DMS53 (cell line): ENCODE measurements at regions not wholly inside any gene's neighbourhood (a gene's known extent, or its start where the extent isn't known, plus 50 kb on each side); places are given as distances from the start of the nearest gene placed in this dataset.

Experiments
- DNase-seq: peaks from one replicate; lab custom pipeline; 2025; lab: John Stamatoyannopoulos, UW

DNA sequence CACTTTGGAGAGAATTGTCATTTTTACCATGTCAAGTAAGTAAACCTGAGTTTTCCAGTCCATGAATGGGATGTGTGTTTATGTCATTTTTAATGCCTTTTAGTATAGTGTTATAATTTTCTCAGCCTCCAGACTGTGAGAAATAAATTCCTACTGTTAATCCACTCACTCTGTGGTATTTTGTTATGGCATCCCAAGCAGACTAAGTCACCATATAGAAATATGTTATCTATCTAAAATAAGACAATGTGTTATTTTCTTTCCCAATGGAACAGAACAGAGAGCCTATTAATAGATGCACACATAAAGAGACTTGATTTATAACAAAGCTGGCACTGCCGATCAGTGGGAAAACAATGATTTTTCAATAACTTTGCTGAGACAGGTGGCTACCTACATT is 70.2 kb upstream of the SLC4A11 start:
- no peak for DNase-seq

DNA sequence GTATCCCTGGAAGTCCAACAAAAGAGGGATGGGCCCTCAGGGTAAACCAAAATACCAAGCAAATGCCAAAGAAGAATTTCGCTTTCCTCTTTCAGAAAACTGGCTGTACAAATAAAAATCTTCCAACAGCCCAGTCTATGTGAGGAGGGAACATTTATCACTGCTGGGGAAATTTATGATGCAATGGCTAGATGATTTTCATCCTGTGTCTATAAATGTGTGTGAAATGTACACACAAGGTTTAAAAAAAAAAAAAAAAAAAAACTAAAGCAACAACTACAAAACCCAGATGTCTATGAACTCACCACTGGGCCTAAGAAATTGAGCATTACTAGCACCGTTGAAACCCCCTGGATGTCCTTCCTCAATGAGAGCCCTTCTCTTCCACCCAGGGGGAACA is 68.7 kb upstream of the SLC4A11 start:
- no peak for DNase-seq

DNA sequence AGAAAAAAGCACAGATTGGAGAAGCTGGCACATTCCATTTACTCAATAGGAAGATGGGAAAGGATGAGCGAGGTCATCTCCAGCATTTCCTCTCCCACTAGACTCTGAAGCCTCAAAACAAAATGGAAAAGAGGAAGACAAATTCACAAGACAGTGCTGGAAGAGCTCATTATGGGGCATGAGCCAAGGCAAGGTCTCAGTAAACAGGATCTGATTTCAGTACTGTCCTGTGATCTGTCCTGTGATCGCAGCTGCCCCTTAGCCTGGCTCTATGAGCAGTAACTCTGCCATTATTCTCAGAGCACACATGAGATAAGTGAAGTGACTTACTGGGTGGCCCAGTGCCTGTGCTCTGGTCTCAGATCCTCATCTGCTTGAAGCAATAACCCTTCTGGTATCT is 68.1 kb upstream of the SLC4A11 start:
- DNase-seq: no peak

DNA sequence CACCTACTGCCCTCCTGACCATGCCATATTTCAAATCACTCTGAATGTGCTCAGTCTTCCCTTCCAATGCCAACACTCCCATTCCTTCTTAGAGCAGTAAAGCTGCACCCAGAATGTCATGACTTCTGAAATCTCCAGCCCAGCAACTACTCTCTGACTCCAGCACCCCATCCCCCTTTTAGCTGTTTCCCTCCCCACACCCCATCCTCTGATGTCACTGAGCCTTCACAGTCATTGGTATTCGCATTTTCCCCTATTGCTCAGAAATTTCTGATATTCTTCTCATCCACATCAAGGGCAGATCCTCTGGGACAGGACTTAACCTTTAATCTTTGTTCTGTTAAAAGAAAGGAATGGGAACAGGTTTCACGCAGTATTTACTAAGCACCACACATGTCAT is 67.1 kb upstream of the SLC4A11 start:
- no peak for DNase-seq

DNA sequence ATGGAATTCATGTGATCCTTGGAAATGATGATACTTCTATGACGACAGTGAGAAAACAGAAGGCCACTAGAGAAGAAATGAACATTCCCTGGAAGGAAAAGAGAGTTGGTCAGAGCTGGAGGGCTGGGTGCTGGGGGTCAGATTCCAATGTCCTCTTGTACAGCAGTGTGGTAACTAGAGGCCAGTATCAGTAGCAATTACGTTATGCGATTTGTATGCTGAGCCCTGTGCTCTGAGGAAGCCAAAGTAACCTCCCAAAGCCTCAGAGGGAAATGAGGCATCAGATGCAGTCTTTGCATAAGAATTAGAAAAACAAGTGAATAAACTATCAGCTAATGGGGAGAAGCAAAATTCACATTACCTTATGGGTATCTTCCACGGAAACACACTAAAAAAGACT is 65.5 kb upstream of the SLC4A11 start:
- no peak for DNase-seq

DNA sequence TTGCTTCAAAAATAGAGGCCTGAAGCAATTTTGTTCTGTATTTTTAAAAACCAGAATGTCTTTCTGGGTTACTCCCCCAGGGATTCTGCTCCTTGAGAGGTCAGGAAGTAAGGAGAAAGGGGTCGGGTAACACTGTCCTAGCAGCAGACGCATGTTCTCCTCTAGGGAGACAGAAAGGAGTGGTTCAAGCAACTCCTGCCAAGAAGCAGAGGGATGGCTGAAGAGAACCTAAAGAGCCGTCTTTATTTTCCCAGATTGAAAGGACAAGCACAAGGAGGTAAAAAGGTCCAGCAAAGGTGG is 58.0 kb upstream of the SLC4A11 start:
- DNase-seq: no peak

DNA sequence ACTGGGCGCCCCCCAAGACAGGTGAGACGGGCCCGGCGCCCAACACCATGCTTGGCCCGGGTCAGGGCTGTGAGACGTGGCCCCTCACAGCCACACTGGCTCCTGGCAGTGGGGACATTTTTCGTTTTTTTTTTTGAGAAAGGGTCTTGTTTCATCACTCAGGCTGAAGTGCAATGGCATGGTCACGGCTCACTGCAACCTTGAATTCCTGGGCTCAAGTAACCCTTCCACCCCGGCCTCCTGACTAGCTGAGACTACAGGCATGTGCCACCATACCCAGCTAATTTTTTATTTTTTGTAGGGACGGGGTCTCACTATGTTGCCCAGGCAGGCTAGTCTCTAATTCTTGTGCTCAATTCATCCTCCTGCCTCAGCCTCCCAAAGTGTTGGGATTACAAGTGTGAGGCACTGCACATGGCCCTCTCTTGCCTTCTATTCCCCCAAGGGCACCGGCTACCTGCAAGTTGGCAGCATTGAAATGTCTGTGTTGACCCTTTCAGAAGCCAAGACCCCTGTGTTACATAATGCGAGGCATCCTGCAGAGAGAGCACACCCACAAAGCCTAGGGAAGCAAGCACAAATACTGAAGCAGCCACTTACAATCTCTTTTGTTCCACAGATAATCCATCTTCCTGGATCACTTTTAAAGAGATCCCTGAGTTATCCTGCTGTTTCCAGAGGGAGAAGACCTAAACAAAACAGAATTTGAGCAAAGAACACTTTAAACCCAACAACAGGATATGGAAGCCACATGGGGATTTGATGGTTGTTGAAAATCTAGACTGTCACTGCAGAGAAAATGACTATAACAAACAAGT is 57.5 kb upstream of the SLC4A11 start:
- peak; percentile 9 for DNase-seq
